Right lung (tissue), 2 donors: ENCODE measurements at regions not wholly inside any gene's neighbourhood (a gene's known extent, or its start where the extent isn't known, plus 50 kb on each side); places are given as distances from the start of the nearest gene placed in this dataset.
"Not testable (repeated sequence)": the region's sequence is repeated elsewhere in the genome, so short reads cannot be mapped to it uniquely, and the experiment has no call there.

Experiments
- DNase-seq, 2 donors: peaks; one replicate each; pipeline ENCODE4 v3.0.0-alpha.2; 2013

DNA sequence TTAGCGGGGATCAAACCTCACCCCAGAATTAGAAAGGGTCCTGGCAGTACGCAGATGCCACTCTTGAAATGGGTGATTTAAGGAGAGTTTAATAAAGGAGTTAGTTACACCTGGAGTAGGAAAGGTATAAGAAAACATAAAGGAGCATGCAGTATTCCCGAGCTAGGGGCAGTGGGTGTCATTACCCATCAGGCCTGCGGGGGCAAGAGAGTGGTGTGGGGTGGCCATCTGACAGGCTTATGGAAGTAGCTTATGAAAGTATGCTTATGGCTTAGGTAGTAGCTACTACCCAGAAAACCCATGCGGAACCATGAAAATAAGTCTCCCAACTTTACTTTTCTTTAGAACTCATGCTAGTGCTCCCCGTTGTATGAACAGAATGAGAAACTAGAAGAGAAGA is 568.9 kb upstream of the ACVR2A start:
- DNase-seq = no peak

- no peak for DNase-seq
Observed at GRCh38 chr2:147273628-147274027, 571.2 kb upstream of the ACVR2A start.

GRCh38 chr2:147273106-147273505 is 571.7 kb upstream of the ACVR2A start:
- no peak for DNase-seq

DNA sequence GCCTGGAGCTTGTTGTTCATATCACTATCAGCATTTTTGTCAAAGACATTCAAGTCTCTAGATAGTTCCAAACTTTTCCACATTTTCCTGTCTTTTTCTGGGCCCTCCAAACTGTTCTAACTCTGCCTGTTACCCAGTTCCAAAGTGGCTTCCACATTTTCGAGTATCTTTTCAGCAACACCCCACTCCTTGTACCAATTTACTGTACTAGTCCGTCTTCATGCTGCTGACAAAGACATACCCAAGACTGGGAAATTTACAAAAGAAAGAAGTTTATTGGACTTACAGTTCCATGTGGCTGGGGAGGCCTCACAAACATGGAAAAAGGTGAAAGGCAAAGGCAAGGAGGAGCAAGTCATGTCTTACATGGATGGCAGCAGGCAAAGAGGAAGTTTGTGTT is 575.2 kb upstream of the ACVR2A start:
- DNase-seq = not testable (repeated sequence)

- no peak for DNase-seq
Observed at GRCh38 chr2:147260241-147260640, 584.6 kb upstream of the ACVR2A start.

GRCh38 chr2:147255812-147256211 is 589.0 kb upstream of the ACVR2A start:
- DNase-seq = no peak

DNA sequence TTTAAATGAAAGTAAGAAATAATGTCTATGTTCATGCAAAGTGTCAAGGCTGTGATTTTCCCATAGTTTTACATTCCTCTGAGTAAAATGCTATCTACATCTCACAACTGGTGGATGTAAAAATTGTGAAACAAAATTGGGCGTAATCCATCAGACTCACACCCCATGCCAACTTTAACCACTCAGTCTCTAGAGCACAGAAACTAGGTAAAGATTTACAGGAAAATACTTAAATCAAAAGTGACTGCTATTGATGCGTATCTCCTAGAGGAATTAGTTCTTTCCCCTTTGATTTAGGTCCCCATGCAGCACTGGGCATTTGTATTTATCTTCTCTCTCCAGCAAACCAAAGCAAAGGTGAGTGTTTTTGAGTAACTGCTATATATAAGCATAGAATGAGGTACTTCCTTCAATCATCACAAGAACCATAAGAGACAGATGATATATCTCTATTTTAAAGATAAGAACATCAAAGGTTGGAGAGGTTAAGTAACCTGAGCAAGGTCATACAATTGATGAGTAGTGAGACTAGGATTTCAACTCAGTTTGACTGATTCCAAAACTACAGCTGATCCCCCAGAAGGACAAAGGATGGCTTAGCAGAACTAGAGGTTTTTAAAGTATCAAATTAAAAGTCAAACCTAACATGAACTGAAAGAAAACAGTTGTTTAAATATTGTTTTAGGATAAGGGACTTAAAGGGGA is 594.0 kb upstream of the ACVR2A start:
- no peak for DNase-seq

GRCh38 chr2:147247749-147248148 is 597.1 kb upstream of the ACVR2A start:
- DNase-seq = no peak

DNA sequence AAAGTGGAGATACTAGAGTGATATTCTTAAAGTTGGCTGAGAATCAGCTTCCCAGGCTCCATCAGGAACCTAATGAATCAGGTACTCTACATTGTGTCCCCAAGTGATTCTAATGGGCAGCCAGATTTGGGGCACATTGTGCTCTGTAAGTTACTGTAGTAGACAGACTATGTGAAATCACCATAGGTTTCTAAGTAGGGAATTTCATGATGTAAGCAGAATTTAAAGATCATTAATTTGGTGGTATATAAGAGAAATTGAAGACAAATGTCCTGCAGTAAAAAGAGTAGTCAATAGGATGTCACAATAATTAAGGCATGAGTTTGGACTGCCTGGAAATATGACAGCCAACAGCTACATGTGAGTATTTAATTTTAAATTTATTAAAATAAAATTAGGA is 602.4 kb upstream of the ACVR2A start:
- DNase-seq = no peak

GRCh38 chr2:147236601-147237000 is 608.2 kb upstream of the ACVR2A start:
- DNase-seq = no peak

- no peak for DNase-seq
Observed at GRCh38 chr2:147232225-147232669, 612.6 kb upstream of the ACVR2A start.

DNA sequence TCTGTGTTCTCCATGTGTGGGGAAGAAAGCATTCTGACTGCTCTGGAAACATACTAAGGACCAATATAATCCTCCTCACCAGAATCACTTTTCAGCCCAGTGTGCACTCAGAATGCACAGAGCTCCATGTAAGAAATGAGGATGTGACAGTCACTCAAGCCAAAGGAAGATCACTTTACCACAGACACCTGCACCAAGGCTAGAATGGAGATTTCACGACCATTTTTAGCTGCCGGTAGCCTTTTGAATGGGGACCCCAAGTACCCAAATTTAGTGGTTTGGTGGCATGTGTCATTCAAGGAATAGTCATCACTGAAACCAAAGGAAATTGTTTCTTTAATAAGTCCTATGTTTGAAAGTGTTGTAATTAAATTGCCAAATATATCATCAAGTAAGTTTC is 613.2 kb upstream of the ACVR2A start:
- DNase-seq = no peak

GRCh38 chr2:147231081-147231480 is 613.7 kb upstream of the ACVR2A start:
- DNase-seq = no peak

DNA sequence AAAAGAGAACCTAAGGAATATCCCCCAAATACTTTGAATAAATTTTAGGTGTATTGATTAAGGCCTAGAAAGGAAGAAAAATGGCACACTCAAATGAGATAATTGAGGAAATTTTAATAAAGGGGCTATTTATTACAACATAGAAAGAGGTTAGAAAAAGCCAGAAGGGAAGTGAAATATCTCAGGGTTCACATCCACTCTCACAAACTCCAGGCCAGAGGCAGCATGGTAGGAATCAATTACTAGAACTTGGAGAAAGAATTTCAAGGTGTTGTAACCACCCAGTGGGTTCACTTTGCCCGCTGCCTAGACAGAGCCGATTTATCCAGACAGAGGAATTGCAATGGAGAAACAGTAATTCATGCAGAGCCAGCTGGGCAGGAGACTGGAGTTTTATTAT is 617.5 kb upstream of the ACVR2A start:
- DNase-seq = no peak

GRCh38 chr2:147224070-147224469 is 620.8 kb upstream of the ACVR2A start:
- no peak for DNase-seq

DNA sequence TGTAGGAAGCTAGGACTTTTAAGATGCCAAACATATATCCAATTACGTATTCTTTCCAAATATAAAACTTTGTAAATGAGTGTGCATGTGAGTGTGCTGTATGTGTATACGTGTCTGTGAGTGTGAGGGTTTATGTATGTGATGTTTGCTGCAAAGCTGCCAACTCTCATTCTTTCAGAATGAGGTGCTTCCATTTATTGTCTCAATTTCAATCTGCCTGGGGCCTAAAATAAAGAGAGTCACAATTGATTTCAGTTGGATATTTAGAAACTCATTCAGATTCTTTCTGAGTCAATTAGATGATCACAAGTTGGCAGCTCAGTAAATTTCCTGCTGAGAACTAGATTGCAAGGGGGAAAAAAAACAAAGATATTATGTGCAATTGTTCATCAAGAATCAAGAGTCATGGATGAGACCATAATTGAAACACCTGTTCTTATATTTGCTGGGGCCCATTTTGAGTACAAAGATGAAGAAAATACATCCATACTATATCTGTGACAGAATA is 621.2 kb upstream of the ACVR2A start:
- DNase-seq = no peak

- DNase-seq = no peak
Observed at GRCh38 chr2:147223119-147223518, 621.7 kb upstream of the ACVR2A start.

DNA sequence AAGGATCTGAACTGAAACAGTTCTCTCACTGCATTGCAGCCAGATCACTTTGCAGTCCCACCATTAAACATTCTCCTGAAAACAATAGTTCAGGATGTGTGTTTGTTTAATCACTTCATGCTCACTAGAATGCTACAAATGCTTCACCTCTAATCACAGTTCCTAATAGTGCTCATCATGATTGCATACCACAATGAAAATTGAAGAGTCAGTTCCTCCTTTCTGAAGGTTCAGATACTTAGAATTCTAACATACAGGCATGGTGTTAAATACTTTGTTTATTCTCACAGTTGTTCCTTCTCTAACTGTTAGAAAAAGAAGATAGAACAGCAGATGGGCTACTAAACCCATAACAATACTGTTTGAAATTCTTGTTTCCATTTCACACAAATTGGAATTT is 622.3 kb upstream of the ACVR2A start:
- no peak for DNase-seq

GRCh38 chr2:147214914-147215313 is 629.9 kb upstream of the ACVR2A start:
- DNase-seq = no peak

DNA sequence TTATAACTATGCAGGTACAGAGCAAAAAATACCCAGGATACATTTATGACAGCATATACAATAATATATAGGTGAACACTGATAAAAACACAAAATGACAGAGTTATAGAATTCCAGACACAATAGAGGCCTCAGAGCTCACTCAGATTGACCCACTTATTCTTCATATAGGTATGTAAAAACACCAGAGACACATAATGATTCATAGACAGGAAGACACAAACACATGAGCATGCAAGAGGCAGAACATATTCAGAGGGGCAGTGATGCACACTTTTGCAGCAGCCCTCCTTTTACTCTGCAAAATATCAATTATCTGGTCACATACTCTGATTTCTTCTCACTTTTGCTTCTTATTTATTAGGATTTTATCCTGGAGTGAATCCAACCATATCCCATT is 633.3 kb upstream of the ACVR2A start:
- DNase-seq = no peak

GRCh38 chr2:147204102-147204501 is 640.7 kb upstream of the ACVR2A start:
- no peak for DNase-seq

DNA sequence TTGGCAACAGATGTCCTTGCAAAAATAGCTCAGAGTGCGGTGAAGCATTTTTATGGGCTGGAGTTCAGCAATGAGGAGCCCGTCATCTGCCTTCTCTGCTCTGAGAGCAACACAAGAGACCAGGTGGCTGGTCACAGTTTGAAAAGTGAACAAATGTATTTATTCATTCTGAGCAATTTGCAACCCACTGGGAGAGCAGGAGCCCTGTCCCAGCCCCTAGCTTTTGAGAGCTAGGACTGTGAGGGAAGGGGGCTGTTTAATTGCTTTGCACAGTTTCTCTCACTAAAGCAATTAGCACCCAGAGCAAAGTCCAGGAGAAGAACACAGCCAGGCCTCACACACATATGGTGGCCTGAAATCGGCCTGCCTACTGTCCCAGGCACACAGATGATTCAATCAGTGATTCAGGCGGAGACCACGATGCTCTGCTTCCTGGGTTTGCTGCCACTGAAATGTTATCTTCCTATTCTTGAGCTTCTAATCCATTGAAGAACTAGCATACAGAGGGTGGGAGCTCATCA is 646.1 kb upstream of the ACVR2A start:
- no peak for DNase-seq

GRCh38 chr2:147197754-147198483 is 646.9 kb upstream of the ACVR2A start:
- no peak for DNase-seq
